ENCODE measurements at regions not wholly inside any gene's neighbourhood (a gene's known extent, or its start where the extent isn't known, plus 50 kb on each side); places are given as distances from the start of the nearest gene placed in this dataset.

DNA sequence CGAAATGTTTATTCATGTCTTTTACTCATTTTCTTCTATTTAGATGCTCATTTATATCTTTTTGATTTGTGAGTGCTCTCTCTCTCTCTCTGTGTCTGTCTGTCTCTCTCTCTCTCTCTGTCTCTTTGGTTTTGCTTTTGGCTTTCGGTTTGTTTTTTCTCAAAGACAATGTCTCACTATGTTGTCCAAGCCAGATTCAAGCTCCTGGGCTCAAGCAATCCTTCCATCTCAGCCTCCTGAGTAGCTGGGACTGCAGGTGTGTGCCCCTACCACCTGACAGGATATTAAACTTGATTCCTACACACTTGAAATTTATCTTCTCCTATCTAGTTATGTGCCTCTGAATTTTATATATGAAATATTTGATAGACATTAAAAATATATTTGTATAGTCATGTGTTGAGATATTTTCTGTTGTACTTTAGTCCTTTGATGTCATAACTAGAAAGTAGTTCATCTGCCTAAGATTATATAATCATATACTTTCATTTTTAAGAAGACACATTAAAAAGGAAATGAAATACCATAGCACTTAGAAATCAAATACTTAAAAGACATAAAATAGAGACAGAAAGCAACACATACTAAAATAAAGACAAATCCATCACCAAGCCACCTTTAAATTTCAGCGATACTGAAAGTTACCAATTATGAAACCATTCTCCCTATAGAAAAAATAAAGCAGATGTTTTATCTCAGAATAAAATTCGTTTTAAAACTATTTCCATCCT, 68.1 kb upstream of the SFMBT2 start:
- peaks cover 35% of the 10 kb centered on the region for H3F3A ChIP-seq (ENCODE audit: insufficient read depth, low read length)
- no peaks in the 10 kb centered on the region for H3K36me3 ChIP-seq (replicated peaks; ENCODE audit: insufficient read depth, low read length)
- H3K9me3 ChIP-seq (replicated peaks; ENCODE audit: insufficient read depth, low read length): no peaks in the 10 kb centered on the region
- TF ChIP-seq EZH2phosphoT487 (IDR thresholded peaks at IDR 0.05; ENCODE audit: low read length) (no peak), CTCF (IDR thresholded peaks at IDR 0.05; ENCODE audit: low read length) (no peak), EZH2 (optimal IDR thresholded peaks at IDR 0.05; ENCODE audit: low read depth, low read length) (no peak)
- no peaks in the 10 kb centered on the region for H4K20me1 ChIP-seq (ENCODE audit: insufficient read depth, low read length)
- peak overlapping the region; percentile 29; the same call in 1 of the 2 replicates for H3K9ac ChIP-seq (ENCODE audit: low read length)
- peak overlapping the region; percentile 90 for H3K27ac ChIP-seq (ENCODE audit: low read length)
- peak; percentile 55 for DNase-seq
- H3K79me2 ChIP-seq (ENCODE audit: low read length): 0 out of 2 replicates have a peak, but pooled peaks cover 2% of the 10 kb centered on the region
- H3K4me1 ChIP-seq (ENCODE audit: low read length): peaks cover 39% of the 10 kb centered on the region
- H3K27me3 ChIP-seq (replicated peaks; ENCODE audit: insufficient read depth, low read length): no peaks in the 10 kb centered on the region
- H3K9me2 ChIP-seq (replicated peaks; ENCODE audit: insufficient read depth, low read length): no peaks in the 10 kb centered on the region
- H2AFZ ChIP-seq (ENCODE audit: low read length): no peak overlapping the region
- peak overlapping the region; percentile 32; the same call in 1 of the 2 replicates for H3K4me3 ChIP-seq (ENCODE audit: low read length)
- H3K4me2 ChIP-seq (ENCODE audit: low read depth, low read length): peak overlapping the region; percentile 74

DNA sequence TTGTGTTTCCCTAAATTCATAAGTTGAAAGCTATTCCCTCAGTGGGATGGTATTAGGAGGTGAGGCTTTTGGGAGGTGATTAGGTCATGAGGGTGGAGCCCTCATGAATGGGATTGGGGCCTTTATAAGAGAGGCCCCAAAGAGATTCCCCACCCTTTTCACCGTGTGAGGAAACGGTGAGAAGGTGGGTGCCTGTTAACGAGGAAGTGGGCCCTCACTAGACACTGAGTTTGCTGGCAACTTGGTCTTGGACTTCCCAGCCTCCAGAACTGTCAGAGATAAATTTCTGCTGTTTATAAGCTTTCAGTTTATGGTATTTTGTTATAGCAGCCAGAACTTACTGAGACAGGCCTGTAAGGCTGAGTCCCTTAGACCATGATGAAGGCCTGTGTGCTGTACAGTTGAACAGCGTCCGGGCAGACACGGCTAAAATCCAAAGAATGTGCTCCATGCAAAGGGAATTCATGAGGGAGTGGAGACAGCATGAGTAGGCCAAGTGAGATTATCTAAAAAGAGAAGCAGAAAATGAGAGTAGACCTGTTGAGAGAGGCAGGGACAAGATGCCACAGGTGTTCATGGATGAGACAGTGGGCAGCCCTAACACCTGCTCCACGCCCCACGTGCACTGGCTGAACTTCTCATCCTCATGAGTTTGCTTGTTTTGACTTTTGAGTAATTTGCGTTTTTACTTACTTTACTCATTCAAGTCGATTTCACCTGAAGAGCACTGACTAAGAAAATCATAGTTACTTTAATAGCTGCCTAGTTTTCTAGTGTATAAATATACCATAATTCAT, 66.9 kb upstream of the SFMBT2 start:
- TF ChIP-seq EZH2 (optimal IDR thresholded peaks at IDR 0.05; ENCODE audit: low read depth, low read length) (no peak), CTCF (IDR thresholded peaks at IDR 0.05; ENCODE audit: low read length) (no peak), EZH2phosphoT487 (IDR thresholded peaks at IDR 0.05; ENCODE audit: low read length) (no peak)
- peak overlapping the region; percentile 29; the same call in 1 of the 2 replicates for H3K9ac ChIP-seq (ENCODE audit: low read length)
- peak overlapping the region; percentile 36; the same call in 1 of the 2 replicates for H2AFZ ChIP-seq (ENCODE audit: low read length)
- H3K9me2 ChIP-seq (replicated peaks; ENCODE audit: insufficient read depth, low read length): no peaks in the 10 kb centered on the region
- H3K4me3 ChIP-seq (ENCODE audit: low read length): 0 out of 2 replicates have a peak overlapping the region, but pooled peaks have one; percentile 9
- H3K4me1 ChIP-seq (ENCODE audit: low read length): peaks cover 38% of the 10 kb centered on the region
- H3F3A ChIP-seq (ENCODE audit: insufficient read depth, low read length): peaks cover 36% of the 10 kb centered on the region
- peak overlapping the region; percentile 74 for H3K4me2 ChIP-seq (ENCODE audit: low read depth, low read length)
- H3K79me2 ChIP-seq (ENCODE audit: low read length): no peaks in the 10 kb centered on the region
- peak; percentile 77 for DNase-seq
- peak overlapping the region; percentile 90 for H3K27ac ChIP-seq (ENCODE audit: low read length)
- no peaks in the 10 kb centered on the region for H3K36me3 ChIP-seq (replicated peaks; ENCODE audit: insufficient read depth, low read length)
- H3K27me3 ChIP-seq (replicated peaks; ENCODE audit: insufficient read depth, low read length): no peaks in the 10 kb centered on the region
- no peaks in the 10 kb centered on the region for H3K9me3 ChIP-seq (replicated peaks; ENCODE audit: insufficient read depth, low read length)
- H4K20me1 ChIP-seq (ENCODE audit: insufficient read depth, low read length): no peaks in the 10 kb centered on the region

GRCh38 chr10:7475939-7476338, 65.1 kb upstream of the SFMBT2 start:
- peaks cover 44% of the 10 kb centered on the region for H3K4me1 ChIP-seq (ENCODE audit: low read length)
- no peaks in the 10 kb centered on the region for H4K20me1 ChIP-seq (ENCODE audit: insufficient read depth, low read length)
- no peak overlapping the region for H3K4me2 ChIP-seq (ENCODE audit: low read depth, low read length)
- H3K79me2 ChIP-seq (ENCODE audit: low read length): no peaks in the 10 kb centered on the region
- H3K27me3 ChIP-seq (replicated peaks; ENCODE audit: insufficient read depth, low read length): no peaks in the 10 kb centered on the region
- H3K9ac ChIP-seq (ENCODE audit: low read length): no peak overlapping the region
- H3K9me2 ChIP-seq (replicated peaks; ENCODE audit: insufficient read depth, low read length): no peaks in the 10 kb centered on the region
- H3K4me3 ChIP-seq (ENCODE audit: low read length): no peak overlapping the region
- H2AFZ ChIP-seq (ENCODE audit: low read length): no peak overlapping the region
- TF ChIP-seq CTCF (IDR thresholded peaks at IDR 0.05; ENCODE audit: low read length) (no peak), EZH2 (optimal IDR thresholded peaks at IDR 0.05; ENCODE audit: low read depth, low read length) (no peak), EZH2phosphoT487 (IDR thresholded peaks at IDR 0.05; ENCODE audit: low read length) (no peak)
- H3K27ac ChIP-seq (ENCODE audit: low read length): no peak overlapping the region
- H3K9me3 ChIP-seq (replicated peaks; ENCODE audit: insufficient read depth, low read length): no peaks in the 10 kb centered on the region
- no peak for DNase-seq
- H3F3A ChIP-seq (ENCODE audit: insufficient read depth, low read length): peaks cover 54% of the 10 kb centered on the region
- H3K36me3 ChIP-seq (replicated peaks; ENCODE audit: insufficient read depth, low read length): no peaks in the 10 kb centered on the region

All from MM.1S (cell line).